ENCODE measurements at regions not wholly inside any gene's neighbourhood (a gene's known extent, or its start where the extent isn't known, plus 50 kb on each side); places are given as distances from the start of the nearest gene placed in this dataset.

DNA sequence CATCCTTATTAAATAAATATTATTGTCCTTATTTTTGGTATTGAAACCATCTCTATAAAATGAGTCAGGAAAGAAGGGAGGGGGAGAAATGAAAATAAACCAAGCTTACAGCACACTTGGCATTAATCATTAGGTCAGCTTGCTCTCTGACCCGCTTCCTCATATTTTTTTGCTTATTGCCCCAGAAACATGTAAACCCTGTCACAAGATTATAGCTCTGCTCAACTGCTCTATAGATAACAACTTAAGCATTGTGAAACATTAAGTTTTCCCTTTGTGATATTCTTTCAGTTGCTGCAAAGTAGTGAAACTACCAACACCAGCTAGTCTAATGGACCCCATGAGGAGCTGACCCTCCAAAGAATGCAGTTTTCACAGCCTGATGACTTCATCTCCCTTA is 819.5 kb downstream of the SLC16A7 start (continued):
- TF ChIP-seq CHD2 (IDR thresholded peaks at IDR 0.05; ENCODE audit: low read length), result no peak

DNA sequence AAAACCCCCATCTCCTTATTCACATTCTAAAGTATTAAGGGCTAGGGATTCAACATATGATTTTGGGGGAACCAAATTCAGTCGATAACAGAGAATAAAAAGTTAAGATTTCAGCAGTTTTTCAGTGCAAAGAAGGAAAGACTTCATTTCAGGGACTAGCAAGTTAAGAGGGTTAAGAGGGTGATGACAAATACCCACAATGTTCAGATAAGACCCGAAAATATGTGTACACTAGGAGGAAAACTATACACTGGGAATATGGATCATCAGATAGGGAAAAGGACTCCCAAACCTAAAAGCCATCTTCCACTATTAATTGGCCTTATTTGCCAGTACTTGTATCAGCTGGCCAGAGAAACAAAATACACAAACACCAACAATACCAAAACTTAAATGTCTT is 824.2 kb downstream of the SLC16A7 start:
- Histone ChIP-seq H3K4me2 (ENCODE audit: insufficient read depth in 1 of 2, low read depth in 2 of 2, low read length in 2 of 2) (no peak overlapping the region), H3K23me2 (ENCODE audit: low read depth, low read length) (no peaks in the 10 kb centered on the region), H2BK12ac (ENCODE audit: low read depth, low read length) (no peak overlapping the region), H3K9me3 (ENCODE audit: insufficient read depth in 2 of 2, low read depth in 1 of 2, low read length in 1 of 2) (0 out of 4 replicates have a peak, but pooled peaks cover 0 to 3% of the 10 kb centered on the region in 2 experiments), H3K27ac (ENCODE audit: low read depth, low read length) (no peak overlapping the region), H2BK5ac (ENCODE audit: low read depth, low read length) (no peak overlapping the region), H2BK120ac (replicated peaks; ENCODE audit: low read depth, low read length) (no peak overlapping the region), H3K23ac (ENCODE audit: insufficient read length) (no peak overlapping the region), H3K36me3 (ENCODE audit: control insufficient read depth in 2 of 4, insufficient read depth in 4 of 4, low read length in 3 of 4) (no peaks in the 10 kb centered on the region), H3K4me3 (ENCODE audit: extremely low read depth in 1 of 4, insufficient read depth in 2 of 4, low read depth in 3 of 4, low read length in 4 of 4) (no peak overlapping the region), H3K79me2 (ENCODE audit: control insufficient read depth in 1 of 2, insufficient read depth in 2 of 2, low read length in 2 of 2) (no peaks in the 10 kb centered on the region), H3K56ac (replicated peaks; ENCODE audit: insufficient read length, low read depth, low read length) (no peak overlapping the region), H2BK20ac (ENCODE audit: low read length) (no peak overlapping the region), H3K27me3 (replicated peaks in 1 of 4; ENCODE audit: control insufficient read depth in 3 of 4, extremely low read depth in 1 of 4, insufficient read depth in 3 of 4, low read length in 3 of 4) (no peaks in the 10 kb centered on the region), H4K8ac (ENCODE audit: extremely low read depth, insufficient read depth, low read length) (no peak overlapping the region), H3K14ac (ENCODE audit: insufficient read length) (no peak overlapping the region), H4K91ac (replicated peaks; ENCODE audit: insufficient read length, low read length) (no peak overlapping the region), H2AFZ (ENCODE audit: low read length) (no peak overlapping the region), H3K9ac (replicated peaks in 1 of 4; ENCODE audit: extremely low read depth in 1 of 4, low read depth in 3 of 4, low read length in 3 of 4) (no peak overlapping the region), H4K20me1 (replicated peaks in 1 of 2; ENCODE audit: control insufficient read depth in 1 of 2, insufficient read depth in 2 of 2, low read length in 2 of 2) (no peaks in the 10 kb centered on the region), H3K4ac (replicated peaks; ENCODE audit: insufficient read length, low read depth, low read length) (no peak overlapping the region), H3K4me1 (replicated peaks in 1 of 4; ENCODE audit: control insufficient read depth in 3 of 4, insufficient read depth in 4 of 4, low read length in 3 of 4) (no peaks in the 10 kb centered on the region), H3K79me1 (ENCODE audit: low read depth, low read length) (no peaks in the 10 kb centered on the region), H2AK5ac (ENCODE audit: low read depth, low read length) (no peak overlapping the region), H2BK15ac (ENCODE audit: low read length) (no peak overlapping the region), H3K18ac (ENCODE audit: extremely low read depth, low read length) (no peak overlapping the region), H4K5ac (ENCODE audit: insufficient read length, low read depth, low read length) (no peak overlapping the region)
- ChIA-PET CTCF (ENCODE audit: partially characterized antibody) (no interaction called here), POLR2A (ENCODE audit: partially characterized antibody) (no interaction called here)
- WGBS, 2 experiments (ENCODE audit: extremely low coverage in 1 of 2, insufficient coverage in 1 of 2, insufficient read length in 1 of 2, insufficient replicate concordance in 2 of 2, low coverage in 1 of 2, low lambda C conversion rate in 2 of 2, missing lambda C conversion rate in 1 of 2), result 94% methylated on average over 2 of the region's 2 CpGs; no CpG with 5 or more reads in 1 of the 2 experiments
- FAIRE-seq, result no peak
- no peak for DNase-seq (ENCODE audit: low read depth in 1 of 2, low spot score in 2 of 2)
- no peak for TF ChIP-seq CREB1 (IDR thresholded peaks at IDR 0.05)
- no peak for TF ChIP-seq SIRT6 (IDR thresholded peaks at IDR 0.05; ENCODE audit: low read length)
- no peak for TF ChIP-seq CHD2 (IDR thresholded peaks at IDR 0.05; ENCODE audit: low read length)
- TF ChIP-seq HDAC2 (IDR thresholded peaks at IDR 0.05; ENCODE audit: borderline replicate concordance in 1 of 2, low read depth in 2 of 2, low read length in 2 of 2), result no peak
- TF ChIP-seq TEAD4 (IDR thresholded peaks at IDR 0.05; ENCODE audit: low read depth, low read length), result no peak
- no peak for TF ChIP-seq TCF12 (IDR thresholded peaks at IDR 0.05; ENCODE audit: low read depth, low read length)
- TF ChIP-seq TAF1 (IDR thresholded peaks at IDR 0.05; ENCODE audit: low read depth, low read length), result no peak
- TF ChIP-seq BCL11A (IDR thresholded peaks at IDR 0.05; ENCODE audit: low read depth in 2 of 2, low read length in 2 of 2), result no peak
- TF ChIP-seq, protein P1, sequence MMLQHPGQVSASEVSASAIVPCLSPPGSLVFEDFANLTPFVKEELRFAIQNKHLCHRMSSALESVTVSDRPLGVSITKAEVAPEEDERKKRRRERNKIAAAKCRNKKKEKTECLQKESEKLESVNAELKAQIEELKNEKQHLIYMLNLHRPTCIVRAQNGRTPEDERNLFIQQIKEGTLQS (IDR thresholded peaks at IDR 0.05; ENCODE audit: insufficient read depth, low read depth, low read length), result no peak
- TF ChIP-seq, protein P2, sequence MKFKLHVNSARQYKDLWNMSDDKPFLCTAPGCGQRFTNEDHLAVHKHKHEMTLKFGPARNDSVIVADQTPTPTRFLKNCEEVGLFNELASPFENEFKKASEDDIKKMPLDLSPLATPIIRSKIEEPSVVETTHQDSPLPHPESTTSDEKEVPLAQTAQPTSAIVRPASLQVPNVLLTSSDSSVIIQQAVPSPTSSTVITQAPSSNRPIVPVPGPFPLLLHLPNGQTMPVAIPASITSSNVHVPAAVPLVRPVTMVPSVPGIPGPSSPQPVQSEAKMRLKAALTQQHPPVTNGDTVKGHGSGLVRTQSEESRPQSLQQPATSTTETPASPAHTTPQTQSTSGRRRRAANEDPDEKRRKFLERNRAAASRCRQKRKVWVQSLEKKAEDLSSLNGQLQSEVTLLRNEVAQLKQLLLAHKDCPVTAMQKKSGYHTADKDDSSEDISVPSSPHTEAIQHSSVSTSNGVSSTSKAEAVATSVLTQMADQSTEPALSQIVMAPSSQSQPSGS (IDR thresholded peaks at IDR 0.05; ENCODE audit: low read length), result no peak
- TF ChIP-seq SAP30 (IDR thresholded peaks at IDR 0.05; ENCODE audit: insufficient read depth, insufficient replicate concordance, low read length), result no peak
